HG02623 (cell line): ENCODE measurements at regions not wholly inside any gene's neighbourhood (a gene's known extent, or its start where the extent isn't known, plus 50 kb on each side); places are given as distances from the start of the nearest gene placed in this dataset.
"Not testable (repeated sequence)": the region's sequence is repeated elsewhere in the genome, so short reads cannot be mapped to it uniquely, and the experiment has no call there.

Source experiments
- ATAC-seq: cut with Tn5 transposase; IDR thresholded peaks from one replicate; pipeline ENCODE4 v1.9.1; 2021; ENCODE audit warnings: moderate library complexity; ENCODE audit not compliant: unreplicated experiment

GRCh38 chr12:25682421-25682820, 129.3 kb upstream of the LMNTD1 start:
- no peak for ATAC-seq

DNA sequence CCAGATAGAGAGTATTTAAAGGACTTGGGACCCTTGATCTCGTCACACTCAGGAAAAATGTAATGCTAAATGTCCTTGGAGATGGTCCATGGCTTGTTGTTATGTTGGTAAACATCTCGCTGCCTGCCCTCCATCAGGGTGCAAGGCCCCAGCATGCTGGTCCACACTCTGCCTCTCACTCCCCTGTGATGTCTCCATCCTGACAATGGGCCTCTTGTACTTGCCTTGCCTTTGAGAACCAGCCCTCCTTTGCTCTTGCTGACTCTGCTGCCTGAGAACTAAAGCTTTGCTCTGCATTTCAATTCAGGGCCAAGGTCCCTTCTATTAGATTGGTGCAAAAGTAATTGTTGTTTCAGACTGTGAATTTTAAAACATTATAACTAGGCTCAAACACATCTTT, 131.0 kb upstream of the LMNTD1 start:
- no peak for ATAC-seq

DNA sequence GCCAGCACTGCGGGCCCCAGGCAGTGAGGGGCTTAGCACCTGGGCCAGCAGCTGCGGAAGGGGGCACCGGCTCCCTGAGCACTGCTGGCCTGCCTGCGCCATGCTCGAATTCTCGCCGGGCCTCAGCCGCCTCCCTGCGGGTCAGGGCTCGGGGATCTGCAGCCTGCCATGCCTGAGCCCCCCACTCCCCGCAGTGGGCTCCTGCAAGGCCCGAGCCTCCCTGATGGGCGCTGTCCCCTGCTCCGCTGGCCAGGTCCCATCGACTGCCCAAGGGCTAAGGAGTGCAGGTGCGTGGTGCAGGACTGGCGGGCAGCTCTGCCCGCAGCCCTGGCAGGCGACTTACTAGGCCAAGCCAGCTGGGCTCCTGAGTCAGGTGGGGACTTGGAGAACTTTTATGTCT, 133.3 kb upstream of the LMNTD1 start:
- ATAC-seq: no peak

- no peak for ATAC-seq
Measured at GRCh38 chr12:25687226-25687625, 134.1 kb upstream of the LMNTD1 start.

DNA sequence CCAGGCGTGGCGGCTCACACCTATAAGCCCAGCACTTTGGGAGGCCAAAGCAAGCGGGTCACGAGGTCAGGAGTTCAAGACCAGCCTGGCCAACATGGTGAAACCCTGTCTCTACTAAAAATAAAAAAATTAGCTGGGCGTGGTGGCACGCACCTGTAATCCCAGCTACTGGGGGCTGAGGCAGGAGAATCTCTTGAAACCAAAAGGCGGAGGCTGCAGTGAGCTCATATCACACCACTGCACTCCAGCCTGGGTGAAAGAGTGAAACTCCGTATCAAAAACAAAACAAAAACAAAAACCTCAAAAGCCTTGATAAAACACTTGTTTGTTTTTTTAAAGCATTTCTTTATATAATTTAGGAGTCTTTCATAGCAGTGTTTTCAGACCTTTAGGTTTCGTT, 135.8 kb upstream of the LMNTD1 start:
- not testable (repeated sequence) for ATAC-seq

DNA sequence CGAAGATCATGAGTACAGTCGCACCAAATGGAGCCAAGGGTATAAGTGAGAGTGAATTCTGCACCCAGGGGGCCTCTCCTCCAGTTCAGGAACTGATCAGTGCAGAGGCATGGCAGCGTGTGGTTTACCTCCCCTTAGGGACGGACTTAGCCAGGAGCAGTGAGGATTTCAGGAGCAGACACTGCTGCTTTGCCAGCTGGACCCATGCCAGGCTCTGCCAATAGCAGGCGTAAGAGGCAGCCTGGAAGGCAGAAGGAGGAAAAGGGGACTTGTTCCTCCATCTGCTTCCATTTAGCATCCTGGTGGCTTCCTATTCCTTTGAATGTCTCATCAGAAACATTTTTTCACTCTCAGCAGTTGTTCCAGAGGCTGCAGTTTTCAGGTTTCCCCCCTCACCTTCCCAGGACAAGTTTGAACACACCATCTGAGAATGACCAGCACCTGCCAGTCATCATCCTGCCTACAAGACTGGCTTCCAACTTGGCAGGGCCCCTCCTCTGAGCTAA, 137.0 kb upstream of the LMNTD1 start:
- no peak for ATAC-seq

GRCh38 chr12:25690996-25691864, 138.1 kb upstream of the LMNTD1 start:
- ATAC-seq: no peak

GRCh38 chr12:25691865-25692114, 138.7 kb upstream of the LMNTD1 start:
- no peak for ATAC-seq

DNA sequence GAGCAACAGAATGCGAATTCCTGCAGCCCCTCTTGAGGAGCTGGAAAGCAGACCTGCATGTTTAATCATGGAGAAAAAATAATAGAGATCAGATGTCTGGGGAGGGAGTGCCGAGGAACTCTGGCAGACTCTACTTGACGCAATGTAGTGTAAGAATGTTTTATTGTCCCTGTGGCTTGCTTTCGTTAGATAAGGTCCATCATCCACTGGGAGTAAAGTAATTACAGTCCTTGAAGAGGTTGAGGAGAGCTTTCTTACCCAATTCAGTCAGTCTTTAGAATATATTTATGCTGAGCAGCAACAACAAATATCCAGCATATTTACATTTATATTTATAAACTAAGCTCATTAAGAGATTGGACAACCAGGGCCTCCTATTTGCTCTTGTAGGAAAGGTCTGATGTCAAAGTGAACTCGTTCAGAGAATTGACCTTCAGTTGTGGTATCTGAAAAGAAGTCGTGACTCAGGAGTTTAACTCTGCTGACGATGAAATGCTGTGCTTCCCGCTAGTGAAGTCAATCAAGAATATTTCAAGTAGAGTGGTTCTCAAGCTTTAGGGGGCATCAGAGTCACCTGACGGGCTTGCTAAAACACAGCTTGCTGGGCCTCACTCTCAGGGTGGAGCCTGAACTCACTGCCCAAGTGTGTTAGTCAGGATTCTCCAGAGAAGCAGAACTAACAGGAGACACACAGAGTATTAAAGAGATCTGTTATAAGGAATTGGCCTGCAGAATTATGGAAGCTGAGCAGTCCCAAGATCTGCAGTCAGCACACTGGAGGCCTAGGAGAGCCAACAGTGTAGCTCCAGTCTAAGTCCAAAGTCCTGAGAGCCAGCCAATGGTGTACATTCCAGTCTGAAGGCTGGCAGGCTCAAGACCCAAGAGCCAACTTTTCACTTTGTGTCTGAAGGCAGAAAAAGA, 139.3 kb upstream of the LMNTD1 start:
- no peak for ATAC-seq

- no peak for ATAC-seq
Measured at GRCh38 chr12:25694072-25694471, 141.0 kb upstream of the LMNTD1 start.

DNA sequence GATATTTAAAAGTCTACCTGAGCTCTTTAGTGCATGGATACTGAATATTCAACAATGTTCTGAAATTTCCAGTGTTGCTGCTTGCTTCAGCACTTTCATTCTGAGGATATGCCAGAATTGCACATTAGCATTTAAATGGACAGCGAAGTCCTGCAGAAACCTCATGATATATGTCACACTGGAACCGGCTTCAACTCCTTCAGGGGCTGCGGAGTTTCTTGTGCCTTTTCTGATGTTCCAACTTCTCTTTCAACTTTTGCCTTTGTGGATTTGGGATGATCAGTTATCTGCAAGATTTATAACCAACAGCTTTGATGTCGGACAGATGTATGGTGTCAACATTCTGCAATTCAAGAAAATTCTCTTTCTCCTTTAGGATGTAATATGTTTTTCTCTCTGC, 142.5 kb upstream of the LMNTD1 start:
- no peak for ATAC-seq

GRCh38 chr12:25698772-25699171, 145.7 kb upstream of the LMNTD1 start:
- no peak for ATAC-seq

DNA sequence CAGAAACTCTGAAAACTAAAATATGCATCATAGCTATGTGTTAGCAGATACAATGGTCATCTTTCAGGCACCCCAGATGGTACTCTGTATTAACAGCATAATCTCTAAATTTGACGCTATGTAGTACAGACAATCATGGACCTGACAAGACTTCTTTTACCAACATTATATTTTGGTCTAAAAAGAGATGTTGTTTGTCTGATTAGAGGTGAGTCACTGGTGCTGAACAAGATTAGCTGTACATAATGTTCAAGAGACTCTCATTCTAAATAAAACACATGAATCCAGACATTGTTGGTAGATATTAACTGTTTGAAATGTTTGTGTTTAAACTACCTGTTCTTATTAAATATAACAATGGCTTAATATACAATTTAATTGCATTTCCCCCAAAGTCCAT, 146.4 kb upstream of the LMNTD1 start:
- ATAC-seq: no peak

GRCh38 chr12:25701290-25701689, 148.2 kb upstream of the LMNTD1 start:
- no peak for ATAC-seq

GRCh38 chr12:25702553-25702952, 149.5 kb upstream of the LMNTD1 start:
- ATAC-seq: no peak

DNA sequence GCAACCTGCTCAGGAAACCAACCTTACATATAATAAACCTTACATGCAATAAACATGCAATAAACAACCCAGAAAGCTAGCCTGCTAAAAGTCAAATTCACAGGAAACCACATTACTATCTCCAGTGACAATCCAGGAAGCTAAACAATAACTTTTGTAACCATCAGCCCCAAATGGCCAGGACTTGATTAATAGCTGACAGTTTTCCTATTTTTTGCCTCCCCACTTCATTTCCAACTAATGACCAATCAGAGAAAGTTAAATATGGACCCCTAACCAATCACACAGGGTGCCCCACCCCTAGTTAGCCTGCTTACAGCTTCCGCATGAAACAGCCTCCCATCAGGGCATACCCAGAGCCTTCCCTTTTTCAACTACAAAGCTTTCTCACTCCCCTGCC, 152.2 kb upstream of the LMNTD1 start:
- ATAC-seq: no peak

- ATAC-seq: not testable (repeated sequence)
Measured at GRCh38 chr12:25706646-25707045, 153.6 kb upstream of the LMNTD1 start.

DNA sequence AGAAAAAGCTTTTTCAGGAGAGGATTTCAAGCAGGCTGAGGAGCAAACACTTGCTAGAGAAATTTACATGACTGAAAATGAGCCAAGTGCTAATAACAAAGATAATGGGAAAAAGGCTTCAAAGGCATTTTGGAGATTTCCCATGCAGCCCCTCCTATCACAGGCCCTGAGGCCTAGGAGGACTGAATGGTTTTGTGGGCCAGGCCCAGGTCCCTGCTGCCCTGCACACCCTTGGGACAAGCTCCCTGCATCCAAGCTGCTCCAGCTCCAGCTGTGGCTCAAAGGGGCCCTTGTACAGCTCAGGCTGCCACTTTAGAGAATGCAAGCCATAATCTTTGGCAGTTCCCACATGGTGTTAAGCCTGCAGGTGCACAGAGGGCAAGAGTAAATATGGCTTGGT, 154.0 kb upstream of the LMNTD1 start:
- ATAC-seq: no peak

DNA sequence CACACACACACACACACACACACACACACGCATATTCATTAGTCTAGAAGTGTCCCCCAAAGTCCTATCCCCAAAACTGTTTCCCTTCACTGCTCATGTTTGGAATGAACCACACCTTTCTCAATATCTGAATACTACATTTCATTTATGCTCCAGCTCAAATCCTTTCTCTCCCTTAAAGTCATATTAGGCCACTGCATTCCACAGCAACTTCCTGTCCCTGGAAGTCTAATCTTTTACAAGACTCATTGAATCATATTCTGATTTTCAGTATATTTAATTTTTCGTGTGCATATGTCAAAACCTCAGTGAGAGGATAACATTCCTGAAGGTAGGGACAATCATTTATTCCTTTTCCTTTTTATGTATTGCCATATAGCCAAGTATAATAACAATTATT, 155.6 kb upstream of the LMNTD1 start:
- no peak for ATAC-seq

GRCh38 chr12:25710128-25710527, 157.0 kb upstream of the LMNTD1 start:
- no peak for ATAC-seq

- ATAC-seq: not testable (repeated sequence)
Measured at GRCh38 chr12:25710938-25711605, 158.0 kb upstream of the LMNTD1 start.
